HG03103 (cell line): ENCODE measurements at regions not wholly inside any gene's neighbourhood (a gene's known extent, or its start where the extent isn't known, plus 50 kb on each side); places are given as distances from the start of the nearest gene placed in this dataset.
"Not testable (repeated sequence)": the region's sequence is repeated elsewhere in the genome, so short reads cannot be mapped to it uniquely, and the experiment has no call there.

Experiments used
- ATAC-seq: cut with Tn5 transposase; IDR thresholded peaks from one replicate; pipeline ENCODE4 v1.9.1; 2021; ENCODE audit warnings: low read depth; ENCODE audit not compliant: unreplicated experiment

- no peak for ATAC-seq
Observed at GRCh38 chr5:162721125-162721524, 653.6 kb downstream of the GABRG2 start.

GRCh38 chr5:162752612-162753011, 684.8 kb upstream of the CCNG1 start:
- ATAC-seq, result no peak

DNA sequence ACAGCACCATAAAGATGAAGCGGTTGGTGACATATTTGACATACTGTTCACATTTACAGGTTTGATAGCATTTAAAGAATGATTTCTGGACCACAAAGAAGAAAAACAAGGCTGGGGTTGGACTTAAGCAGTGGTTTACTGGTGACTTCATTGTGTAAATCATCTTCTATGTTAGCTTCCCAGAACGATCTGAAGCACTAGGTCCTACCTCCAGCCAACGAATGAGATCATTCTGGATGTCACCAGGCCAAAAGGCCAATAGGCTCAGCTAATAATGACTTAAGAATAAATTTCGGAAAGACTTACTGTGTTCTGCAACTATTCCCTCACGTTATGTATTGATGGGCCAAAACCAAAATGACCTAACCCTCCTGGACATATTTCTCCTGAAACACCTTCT, 675.3 kb upstream of the CCNG1 start:
- ATAC-seq, result no peak

GRCh38 chr5:162769019-162769418, 668.4 kb upstream of the CCNG1 start:
- ATAC-seq, result no peak

DNA sequence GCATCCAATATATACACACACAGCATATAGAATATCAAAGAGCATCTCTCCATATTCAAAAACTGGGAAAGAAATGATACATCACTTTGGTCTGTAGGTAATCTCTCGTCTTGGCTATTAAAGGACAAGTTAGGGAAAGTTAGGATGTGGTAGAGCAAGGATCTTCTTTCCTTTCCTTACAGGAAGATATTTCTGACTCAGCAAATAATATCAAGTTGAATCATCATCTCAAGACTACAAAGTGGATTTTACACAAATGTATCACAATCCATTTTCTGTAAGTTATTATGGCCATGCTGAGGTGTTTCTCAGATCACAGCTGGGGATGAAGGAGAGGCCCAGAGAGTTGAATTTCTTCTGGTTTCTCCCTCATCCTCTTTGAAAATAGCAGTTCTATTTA, 651.7 kb upstream of the CCNG1 start:
- no peak for ATAC-seq

DNA sequence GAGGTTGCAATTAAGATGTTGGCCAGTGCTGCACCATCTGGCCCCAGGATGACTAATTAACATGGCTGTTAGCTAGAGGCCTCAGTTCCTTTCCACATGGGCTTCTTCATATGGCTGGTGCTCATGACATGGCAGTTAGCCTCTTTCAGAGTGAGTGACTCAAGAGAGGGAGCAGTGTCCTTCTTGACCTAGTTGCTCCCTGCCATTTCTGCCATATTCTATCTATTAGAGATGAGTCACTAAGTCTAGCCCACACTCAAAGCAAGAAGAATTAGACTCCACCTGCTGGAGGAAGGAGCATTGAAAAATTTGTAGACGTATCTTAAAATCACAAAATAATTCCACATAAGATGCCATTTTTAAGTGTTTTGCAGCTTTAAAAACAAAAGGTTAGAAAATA, 651.2 kb upstream of the CCNG1 start:
- ATAC-seq, result no peak

DNA sequence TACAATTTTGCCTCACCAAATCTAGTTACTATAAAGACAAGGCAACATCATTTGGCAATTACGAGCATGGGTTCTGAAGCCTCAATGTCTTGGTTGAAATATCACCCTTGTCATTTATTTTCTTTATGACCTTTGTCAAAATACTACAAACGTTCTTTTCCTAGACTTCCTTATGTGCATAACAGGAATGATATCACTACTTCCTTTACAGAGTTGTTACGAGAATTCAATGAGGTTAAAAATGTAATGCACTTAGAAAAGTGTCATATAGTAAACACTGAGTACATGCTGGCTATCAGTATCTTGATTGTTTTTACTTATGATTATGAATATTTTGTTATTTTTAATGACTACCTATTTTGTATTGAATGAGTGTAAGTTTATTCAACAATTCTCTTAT, 640.9 kb upstream of the CCNG1 start:
- ATAC-seq, result no peak

GRCh38 chr5:162800301-162800700, 637.1 kb upstream of the CCNG1 start:
- no peak for ATAC-seq

- no peak for ATAC-seq
Observed at GRCh38 chr5:162801235-162801634, 636.2 kb upstream of the CCNG1 start.

- ATAC-seq, result no peak
Observed at GRCh38 chr5:162806195-162806594, 631.2 kb upstream of the CCNG1 start.

- no peak for ATAC-seq
Observed at GRCh38 chr5:162811071-162811470, 626.3 kb upstream of the CCNG1 start.

DNA sequence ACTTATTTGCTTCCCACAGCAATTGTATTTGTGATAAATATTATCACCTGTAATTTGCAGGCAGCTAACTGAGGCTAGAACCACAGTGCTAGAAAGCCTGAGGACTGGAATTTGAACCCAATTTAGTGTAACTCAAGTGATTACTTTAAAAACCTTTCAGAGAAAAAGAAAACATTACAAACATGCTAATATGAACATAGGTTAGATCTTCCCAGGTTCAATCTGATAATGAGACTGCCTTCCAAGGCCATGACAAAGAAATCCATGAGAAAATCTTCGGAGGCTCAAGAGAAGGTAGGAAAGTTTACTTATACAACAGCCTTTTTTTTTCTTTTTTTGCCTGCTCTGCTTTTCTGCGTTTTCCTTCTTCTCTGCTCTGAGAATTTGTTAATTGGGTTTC, 620.6 kb upstream of the CCNG1 start:
- ATAC-seq, result no peak

GRCh38 chr5:162817364-162817763, 620.0 kb upstream of the CCNG1 start:
- no peak for ATAC-seq

DNA sequence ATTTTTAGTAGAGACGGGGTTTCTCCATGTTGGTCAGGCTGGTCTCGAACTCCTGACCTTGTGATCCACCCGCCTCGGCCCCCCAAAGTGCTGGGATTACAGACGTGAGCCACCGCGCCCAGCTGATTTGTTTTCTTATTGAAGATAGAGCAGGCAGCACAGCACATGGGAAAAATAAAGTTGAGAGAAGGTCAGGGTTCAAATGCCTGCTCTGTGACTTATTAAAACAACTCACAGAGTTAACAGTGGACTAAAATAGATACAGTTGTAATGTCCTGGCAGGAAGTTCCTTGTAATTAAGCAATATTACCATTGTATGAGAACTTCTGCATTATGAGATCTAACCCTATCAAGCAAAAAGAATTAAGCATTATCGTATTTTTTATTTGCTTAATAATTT, 615.7 kb upstream of the CCNG1 start:
- ATAC-seq, result not testable (repeated sequence)

GRCh38 chr5:162824360-162824759, 613.0 kb upstream of the CCNG1 start:
- peak; percentile 85 for ATAC-seq

DNA sequence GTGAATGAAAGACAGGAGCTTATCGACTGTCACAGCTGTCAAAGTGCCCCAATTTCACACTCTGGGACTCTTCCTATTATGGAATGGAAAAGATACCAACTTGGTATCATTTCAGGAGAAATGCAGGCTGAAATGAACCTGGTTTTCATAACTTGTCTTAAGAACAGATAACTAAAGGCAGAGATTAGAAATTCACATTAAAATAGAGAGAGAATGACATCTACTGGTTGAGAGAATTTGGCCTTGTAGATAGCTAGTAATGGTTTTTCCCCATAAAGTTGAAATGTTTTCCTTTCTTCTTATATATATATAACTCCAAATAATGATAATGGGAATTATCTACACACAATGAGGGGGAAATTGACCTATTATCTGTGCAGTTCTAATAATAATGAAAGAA, 600.2 kb upstream of the CCNG1 start:
- no peak for ATAC-seq

DNA sequence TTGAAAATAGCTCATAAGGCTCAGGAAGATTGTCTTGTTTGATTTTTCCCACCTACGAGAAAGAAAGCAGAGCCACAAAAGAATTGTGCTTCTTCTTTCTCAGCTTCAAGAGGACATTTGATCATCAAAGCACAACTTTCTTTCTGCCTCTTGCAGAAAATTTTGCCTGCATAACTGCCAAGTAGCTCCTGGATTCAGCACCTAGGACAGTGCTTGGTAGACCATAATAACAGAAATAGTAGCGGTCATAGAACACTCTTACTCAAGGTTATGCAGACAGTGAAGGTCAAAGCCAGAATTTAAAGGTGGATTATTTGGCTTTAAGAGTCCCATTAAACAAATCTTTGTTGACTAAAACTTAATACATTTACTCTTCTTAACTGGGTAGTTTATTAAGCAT, 594.7 kb upstream of the CCNG1 start:
- no peak for ATAC-seq

DNA sequence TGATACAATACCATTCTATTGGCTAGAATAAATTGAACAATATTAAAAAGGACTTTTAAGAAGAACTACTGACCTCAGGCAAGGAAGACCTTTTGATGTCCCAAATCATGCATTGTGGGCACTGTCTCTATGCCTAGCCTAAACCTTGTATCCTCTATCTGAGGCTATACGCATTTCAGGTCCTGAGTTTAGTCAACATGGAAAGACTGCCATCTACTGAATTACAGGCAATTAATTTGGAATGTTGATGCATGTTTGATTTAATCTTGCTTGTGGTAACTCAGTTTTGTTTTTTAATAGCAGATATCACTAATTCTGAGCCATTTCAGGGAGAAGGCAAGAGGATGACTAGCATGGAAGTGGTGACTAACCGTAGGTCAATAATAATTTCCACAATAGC, 585.3 kb upstream of the CCNG1 start:
- no peak for ATAC-seq

GRCh38 chr5:162858770-162859169, 578.6 kb upstream of the CCNG1 start:
- no peak for ATAC-seq

GRCh38 chr5:162870966-162871365, 566.4 kb upstream of the CCNG1 start:
- no peak for ATAC-seq

DNA sequence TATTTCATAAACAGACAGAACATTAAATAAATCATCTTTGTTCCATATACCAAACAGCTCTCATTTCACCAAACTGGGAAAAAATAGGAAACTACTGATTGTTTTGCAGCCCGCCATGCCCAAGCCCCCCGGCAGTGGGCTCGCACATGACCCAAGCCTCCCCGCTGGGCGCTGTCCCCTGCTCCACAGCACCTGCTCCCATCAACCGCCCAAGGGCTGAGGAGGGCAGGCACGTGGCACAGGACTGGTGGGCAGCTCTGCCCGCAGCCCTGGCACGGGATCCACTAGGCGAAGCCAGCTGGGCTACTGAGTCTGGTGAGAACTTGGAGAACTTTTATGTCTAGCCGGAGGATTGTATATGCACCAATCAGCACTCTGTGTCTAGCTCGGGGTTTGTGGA, 554.8 kb upstream of the CCNG1 start:
- no peak for ATAC-seq

GRCh38 chr5:162886717-162887116, 550.7 kb upstream of the CCNG1 start:
- ATAC-seq, result no peak

DNA sequence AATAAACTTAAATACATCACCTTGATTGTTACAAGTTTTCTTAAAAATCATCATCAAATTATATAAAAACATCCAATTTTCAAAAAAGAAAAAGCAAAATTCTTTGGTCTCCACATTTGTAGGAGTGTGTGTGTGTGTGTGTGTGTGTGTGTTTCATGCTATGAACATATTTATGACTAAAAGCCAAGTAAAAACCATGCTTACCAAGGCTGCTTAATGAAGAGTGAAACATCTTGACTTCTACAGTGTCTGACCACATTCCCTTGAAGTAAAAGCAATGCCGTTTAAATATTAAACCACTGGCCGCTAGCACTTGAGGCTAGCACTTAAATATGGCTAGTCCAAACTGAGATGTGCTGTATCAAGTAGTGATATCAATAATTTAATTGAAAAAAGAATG, 549.1 kb upstream of the CCNG1 start:
- ATAC-seq, result no peak

DNA sequence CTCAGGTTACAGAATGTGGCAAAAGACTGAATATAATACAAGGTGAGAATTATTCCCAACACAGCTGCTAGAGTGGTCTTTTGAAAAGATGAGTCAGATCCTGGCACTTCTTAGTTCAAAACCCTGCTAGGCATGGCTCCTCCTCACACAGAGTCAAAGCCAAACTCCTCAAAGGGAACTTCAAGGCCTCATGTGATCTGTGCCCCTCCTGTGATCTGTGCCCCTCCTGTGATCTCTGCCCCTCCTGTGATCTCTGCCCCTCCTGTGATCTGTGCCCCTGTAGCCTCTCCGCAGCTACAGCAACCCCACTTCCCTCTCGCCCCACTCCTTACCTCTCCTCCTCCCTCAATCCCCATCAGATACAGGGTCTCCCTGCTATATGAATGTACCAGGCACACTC, 525.5 kb upstream of the CCNG1 start:
- ATAC-seq, result no peak
